H1 (cell line): ENCODE measurements at regions not wholly inside any gene's neighbourhood (a gene's known extent, or its start where the extent isn't known, plus 50 kb on each side); places are given as distances from the start of the nearest gene placed in this dataset.

Experiments used
- HDAC2 ChIP-seq, 2 experiments: fragments of 300-600 bp in 1 of 2; sonication (generic) in 1 of 2; IDR thresholded peaks; 2 replicates each; pipeline ENCODE4 v1.6.1; 2011 to 2012; ENCODE audit warnings: low read depth in 2 of 2, low read length in 2 of 2, mild to moderate bottlenecking in 2 of 2, moderate library complexity in 2 of 2, borderline replicate concordance in 1 of 2, inconsistent platforms in 1 of 2
- NANOG ChIP-seq: IDR thresholded peaks from 2 replicates; pipeline ENCODE4 v1.6.1; 2011; ENCODE audit warnings: low read length, low read depth, mild to moderate bottlenecking, inconsistent platforms; ENCODE audit not compliant: insufficient read depth, poor library complexity, severe bottlenecking
- POU5F1 ChIP-seq: IDR thresholded peaks from 2 replicates; pipeline ENCODE4 v1.6.1; 2011; ENCODE audit warnings: low read depth, mild to moderate bottlenecking, low read length, moderate library complexity
- RNF2 ChIP-seq: fragments of 200-900, 300-1000 bp; sonication (generic); IDR thresholded peaks from 2 replicates; pipeline ENCODE4 v1.7.1; 2016; ENCODE audit warnings: borderline replicate concordance, low read depth, mild to moderate bottlenecking, antibody characterized with exemption, low read length; ENCODE audit not compliant: poor library complexity, severe bottlenecking; ENCODE audit errors: missing control alignments
- SIN3A ChIP-seq, 2 experiments: IDR thresholded peaks in 1 of 2; conservative IDR thresholded peaks in 1 of 2; 2 replicates each; pipeline ENCODE4 v1.6.1; 2011 to 2012; ENCODE audit warnings: low read length in 2 of 2, improper control_type of control experiment in 1 of 2, low read depth in 1 of 2, mild to moderate bottlenecking in 1 of 2
- SIX5 ChIP-seq: IDR thresholded peaks from 2 replicates; pipeline ENCODE4 v1.6.1; 2011; ENCODE audit warnings: mild to moderate bottlenecking, low read depth, low read length
- TF ChIP-seq, protein P1 (sequence below): IDR thresholded peaks from 2 replicates; pipeline ENCODE4 v1.6.1; 2012; ENCODE audit warnings: inconsistent platforms
- TF ChIP-seq, protein P2 (sequence below): IDR thresholded peaks from 2 replicates; pipeline ENCODE4 v1.6.1; 2011; ENCODE audit warnings: low read length, improper control_type of control experiment

DNA sequence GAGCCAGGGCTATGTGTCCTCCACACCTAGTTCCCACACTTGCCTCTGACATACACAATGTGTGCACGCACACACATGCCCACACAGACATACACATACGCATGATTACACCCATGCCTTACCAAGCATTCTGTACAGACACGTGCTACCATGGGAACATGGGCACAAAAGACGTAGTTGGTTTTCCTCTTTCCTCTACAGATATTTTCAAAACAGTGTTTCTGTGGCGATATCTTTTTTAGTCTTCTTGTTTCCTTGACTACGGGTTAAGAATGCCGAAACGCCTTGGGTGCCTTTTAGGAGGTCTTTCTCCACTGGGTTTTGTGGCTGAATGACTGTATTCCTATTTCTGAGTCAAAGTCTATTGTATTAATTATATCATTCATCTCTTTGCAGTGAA, 75.5 kb upstream of the SPTBN1 start (continued):
- TF ChIP-seq NANOG (no peak), RNF2 (no peak), SIX5 (no peak), POU5F1 (no peak), HDAC2 (IDR thresholded peaks at IDR 0.05; ENCODE audit: borderline replicate concordance in 1 of 2, low read depth in 2 of 2, low read length in 2 of 2) (no peak), SIN3A (conservative IDR thresholded peaks at IDR 0.05 in 1 of 2, IDR thresholded peaks at IDR 0.05 in 1 of 2; ENCODE audit: low read depth in 1 of 2, low read length in 2 of 2) (no peak)
- TF ChIP-seq, protein P1, sequence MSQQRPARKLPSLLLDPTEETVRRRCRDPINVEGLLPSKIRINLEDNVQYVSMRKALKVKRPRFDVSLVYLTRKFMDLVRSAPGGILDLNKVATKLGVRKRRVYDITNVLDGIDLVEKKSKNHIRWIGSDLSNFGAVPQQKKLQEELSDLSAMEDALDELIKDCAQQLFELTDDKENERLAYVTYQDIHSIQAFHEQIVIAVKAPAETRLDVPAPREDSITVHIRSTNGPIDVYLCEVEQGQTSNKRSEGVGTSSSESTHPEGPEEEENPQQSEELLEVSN = no peak
- TF ChIP-seq, protein P2, sequence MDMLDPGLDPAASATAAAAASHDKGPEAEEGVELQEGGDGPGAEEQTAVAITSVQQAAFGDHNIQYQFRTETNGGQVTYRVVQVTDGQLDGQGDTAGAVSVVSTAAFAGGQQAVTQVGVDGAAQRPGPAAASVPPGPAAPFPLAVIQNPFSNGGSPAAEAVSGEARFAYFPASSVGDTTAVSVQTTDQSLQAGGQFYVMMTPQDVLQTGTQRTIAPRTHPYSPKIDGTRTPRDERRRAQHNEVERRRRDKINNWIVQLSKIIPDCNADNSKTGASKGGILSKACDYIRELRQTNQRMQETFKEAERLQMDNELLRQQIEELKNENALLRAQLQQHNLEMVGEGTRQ = no peak
